ENCODE measurements at regions not wholly inside any gene's neighbourhood (a gene's known extent, or its start where the extent isn't known, plus 50 kb on each side); places are given as distances from the start of the nearest gene placed in this dataset.
"Not testable (repeated sequence)": the region's sequence is repeated elsewhere in the genome, so short reads cannot be mapped to it uniquely, and the experiment has no call there.

DNA sequence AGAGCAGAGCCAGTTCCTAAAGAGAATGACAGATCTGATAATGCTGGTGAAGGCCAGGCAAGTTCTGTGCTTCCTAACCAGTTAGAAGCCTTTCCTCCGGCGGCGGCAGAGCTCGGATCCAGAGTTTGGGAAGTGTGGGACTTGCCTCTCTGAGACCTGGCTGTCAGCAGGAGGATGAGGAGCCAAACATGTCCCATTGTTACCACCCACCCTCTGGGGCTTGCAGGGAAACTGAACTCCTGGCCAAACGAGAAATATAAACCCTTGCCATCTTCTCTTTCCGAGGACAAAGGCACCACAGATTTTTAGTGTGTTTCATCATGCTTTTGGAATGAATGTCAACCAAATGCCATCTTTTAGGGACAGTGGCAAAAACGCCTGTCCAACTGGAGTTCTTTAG is 80.2 kb upstream of the SMURF2 start:
- no peak overlapping the region for H3K4me3 ChIP-seq (ENCODE audit: low read depth, low read length)
- DNase-seq (ENCODE audit: low read depth): no peak
- TF ChIP-seq, protein P1, sequence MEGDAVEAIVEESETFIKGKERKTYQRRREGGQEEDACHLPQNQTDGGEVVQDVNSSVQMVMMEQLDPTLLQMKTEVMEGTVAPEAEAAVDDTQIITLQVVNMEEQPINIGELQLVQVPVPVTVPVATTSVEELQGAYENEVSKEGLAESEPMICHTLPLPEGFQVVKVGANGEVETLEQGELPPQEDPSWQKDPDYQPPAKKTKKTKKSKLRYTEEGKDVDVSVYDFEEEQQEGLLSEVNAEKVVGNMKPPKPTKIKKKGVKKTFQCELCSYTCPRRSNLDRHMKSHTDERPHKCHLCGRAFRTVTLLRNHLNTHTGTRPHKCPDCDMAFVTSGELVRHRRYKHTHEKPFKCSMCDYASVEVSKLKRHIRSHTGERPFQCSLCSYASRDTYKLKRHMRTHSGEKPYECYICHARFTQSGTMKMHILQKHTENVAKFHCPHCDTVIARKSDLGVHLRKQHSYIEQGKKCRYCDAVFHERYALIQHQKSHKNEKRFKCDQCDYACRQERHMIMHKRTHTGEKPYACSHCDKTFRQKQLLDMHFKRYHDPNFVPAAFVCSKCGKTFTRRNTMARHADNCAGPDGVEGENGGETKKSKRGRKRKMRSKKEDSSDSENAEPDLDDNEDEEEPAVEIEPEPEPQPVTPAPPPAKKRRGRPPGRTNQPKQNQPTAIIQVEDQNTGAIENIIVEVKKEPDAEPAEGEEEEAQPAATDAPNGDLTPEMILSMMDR (conservative IDR thresholded peaks at IDR 0.05; ENCODE audit: low read depth, low read length): no peak

DNA sequence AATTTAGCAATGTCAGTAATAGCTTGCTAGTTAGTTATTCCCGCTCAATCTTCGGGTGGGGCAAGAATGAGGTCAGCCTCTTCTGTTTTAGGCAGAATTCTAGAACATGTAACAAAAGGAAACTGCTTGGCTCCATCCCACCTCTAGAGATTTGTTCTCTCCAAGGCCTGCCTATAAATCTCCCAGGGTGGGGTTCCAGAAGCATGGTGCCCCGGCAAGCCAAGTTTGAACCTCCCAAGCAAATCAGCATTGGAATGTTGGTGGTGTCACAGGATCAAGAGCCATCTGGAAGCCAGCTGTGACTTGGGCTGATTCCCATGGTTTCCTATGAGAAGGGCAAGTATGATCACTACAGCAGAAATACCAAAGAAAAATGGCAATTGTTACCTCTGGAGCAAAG is 79.8 kb upstream of the SMURF2 start:
- not testable (repeated sequence) for DNase-seq (ENCODE audit: low read depth); H3K4me3 ChIP-seq (ENCODE audit: low read depth, low read length)

DNA sequence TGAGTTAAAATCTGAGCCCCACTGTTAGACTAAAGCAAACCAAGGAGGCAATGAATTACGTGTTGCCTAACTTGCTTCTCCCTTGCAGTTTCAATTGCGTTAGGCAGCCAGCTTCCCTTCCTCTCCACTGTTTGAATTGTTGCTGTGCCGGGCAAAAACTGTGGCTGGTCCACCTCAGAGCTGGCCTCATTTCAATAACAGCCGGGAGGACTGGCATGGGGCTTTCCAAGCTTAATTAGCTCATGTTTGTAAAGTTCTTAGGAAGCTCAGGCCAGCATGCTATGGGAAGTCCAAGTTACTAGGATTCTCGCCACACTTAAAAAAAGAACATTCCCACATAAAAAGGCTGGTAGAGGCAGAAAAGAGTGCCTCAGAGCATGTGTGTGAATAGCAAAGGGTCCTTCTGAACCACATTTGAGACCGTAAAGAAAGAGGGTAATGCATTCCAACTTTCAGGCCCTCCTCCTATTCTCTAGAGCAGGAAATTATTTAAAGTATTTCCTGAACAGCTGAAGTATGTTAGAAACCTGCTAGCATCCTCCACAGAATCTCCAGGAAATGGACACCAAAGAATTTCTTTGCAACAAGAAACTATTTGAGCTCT is 79.0 kb upstream of the SMURF2 start:
- DNase-seq (ENCODE audit: low read depth): no peak
- TF ChIP-seq, protein P1 (conservative IDR thresholded peaks at IDR 0.05; ENCODE audit: low read depth, low read length): no peak

DNA sequence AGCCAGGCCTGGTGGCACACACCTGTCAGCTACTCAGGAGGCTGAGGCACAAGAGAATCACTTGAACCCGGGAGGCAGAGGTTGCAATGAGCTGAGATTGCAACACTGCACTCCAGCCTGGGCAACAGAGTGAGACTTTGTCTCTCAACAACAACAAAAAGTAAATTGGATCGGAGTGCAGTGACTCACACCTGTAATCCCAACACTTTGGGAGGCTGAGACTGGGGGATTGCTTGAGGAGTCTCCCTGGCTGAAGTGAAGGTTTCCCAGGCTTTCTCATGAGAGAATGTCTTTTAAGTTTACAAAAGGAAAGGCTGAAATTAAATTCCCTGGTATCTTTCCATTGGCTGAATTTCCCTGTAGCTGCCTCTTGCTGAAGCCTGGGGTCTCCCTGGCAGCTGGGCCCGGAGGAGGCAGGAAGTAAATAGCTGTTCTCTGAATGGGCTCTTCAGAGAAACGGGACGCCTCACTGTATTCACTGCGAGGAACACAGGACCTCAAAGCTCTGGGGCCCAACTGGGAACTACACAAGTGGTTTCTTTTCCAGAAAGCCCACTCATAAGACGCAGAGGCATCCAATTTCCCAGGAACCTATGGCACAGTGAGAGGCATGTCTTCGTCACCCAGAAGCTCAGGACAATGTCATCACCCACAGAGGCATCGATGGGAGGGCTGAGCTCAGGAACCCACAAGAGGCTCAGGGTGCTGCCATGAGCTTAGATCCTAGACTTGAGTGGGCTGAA is 77.4 kb upstream of the SMURF2 start:
- DNase-seq (ENCODE audit: low read depth): no peak
- TF ChIP-seq, protein P1 (conservative IDR thresholded peaks at IDR 0.05; ENCODE audit: low read depth, low read length): no peak
- H3K4me3 ChIP-seq (ENCODE audit: low read depth, low read length): no peak overlapping the region

More for the DNA sequence above, 79.0 kb upstream of the SMURF2 start:
- no peak overlapping the region for H3K4me3 ChIP-seq (ENCODE audit: low read depth, low read length)

DNA sequence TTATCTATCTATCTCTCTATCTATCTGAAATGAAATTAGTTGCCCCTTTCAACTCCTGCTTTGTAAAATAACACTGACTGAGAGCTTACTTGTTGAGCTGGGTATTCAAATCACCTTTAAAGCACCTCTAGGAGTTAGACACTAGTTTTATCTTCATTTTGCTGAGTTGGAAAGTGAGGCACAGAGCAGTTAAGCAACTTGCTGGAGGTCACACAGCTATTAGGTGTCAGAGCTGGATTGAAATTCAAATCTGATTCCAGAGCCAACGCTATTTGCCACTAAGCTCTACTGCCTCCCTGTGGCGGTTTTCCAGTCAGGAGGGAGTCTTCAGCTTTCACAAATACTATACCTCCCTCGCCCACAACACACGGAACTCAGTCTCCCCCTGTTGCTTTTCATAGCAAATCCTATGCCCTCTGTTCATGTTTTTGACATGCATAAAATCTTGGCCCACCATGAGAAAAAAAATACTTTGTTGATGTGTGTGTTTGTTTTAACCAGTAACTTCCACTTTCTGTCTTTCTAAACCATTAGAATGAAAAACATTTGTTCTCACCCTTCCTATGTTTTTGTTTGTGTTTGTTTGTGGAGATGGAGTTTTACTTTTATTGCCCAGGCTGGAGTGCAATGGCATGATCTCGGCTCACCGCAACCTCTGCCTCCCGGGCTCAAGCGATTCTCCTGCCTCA is 74.8 kb upstream of the SMURF2 start:
- TF ChIP-seq, protein P1 (conservative IDR thresholded peaks at IDR 0.05; ENCODE audit: low read depth, low read length): peak; percentile 72
- no peak overlapping the region for H3K4me3 ChIP-seq (ENCODE audit: low read depth, low read length)
- no peak for DNase-seq (ENCODE audit: low read depth)

DNA sequence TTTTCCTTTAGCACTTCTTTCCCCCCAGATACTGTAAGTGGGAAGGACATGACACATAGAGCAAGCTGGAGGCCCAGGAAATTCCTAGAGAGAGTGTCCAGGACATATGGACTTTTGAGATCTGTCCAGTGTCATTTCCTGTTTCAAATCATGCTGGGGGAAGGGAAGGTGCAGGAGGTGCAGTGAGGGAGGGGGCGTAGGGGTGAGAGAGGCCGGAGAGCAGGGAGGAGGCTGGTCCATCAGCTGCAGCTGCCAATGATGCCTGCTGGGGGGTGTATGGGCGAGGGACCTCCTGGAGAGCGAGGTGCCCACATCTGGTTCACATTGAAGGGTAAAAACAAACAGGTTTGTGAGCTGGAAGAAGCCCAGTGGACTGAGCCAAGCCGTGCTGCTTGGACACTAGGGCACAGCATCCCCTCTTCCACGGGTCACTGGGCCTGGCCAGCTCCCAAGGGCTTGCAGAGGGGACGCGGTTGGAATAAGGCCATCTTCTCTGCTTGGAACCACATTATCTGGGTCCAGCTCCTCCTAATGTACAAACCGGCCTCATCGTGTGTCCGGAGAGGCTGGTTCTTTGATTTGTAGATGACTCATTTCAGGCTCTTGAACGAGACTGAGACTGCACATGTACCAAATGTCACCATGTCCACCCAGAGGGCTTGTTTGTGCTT is 70.4 kb upstream of the SMURF2 start:
- no peak for DNase-seq (ENCODE audit: low read depth)
- H3K4me3 ChIP-seq (ENCODE audit: low read depth, low read length): no peak overlapping the region
- TF ChIP-seq, protein P1 (conservative IDR thresholded peaks at IDR 0.05; ENCODE audit: low read depth, low read length): no peak

DNA sequence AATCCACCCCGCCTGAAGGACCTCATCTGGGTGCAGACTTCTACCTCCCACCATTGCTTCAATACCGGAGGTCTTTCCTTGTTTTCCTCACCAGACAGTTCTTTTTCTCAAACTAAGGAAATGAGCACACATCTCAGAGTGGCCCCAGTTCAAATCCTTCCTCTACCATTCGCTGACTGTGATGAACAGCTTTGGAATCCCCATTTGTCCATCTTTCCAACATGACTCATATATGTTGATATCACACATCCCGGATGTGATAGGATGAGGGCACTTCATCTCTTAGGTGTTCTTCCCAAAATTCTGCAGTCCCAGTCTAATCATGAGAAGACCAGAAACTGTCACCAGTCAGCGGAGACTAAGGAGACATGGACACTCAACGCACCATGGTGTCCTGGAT is 67.9 kb upstream of the SMURF2 start:
- H3K4me3 ChIP-seq (ENCODE audit: low read depth, low read length); DNase-seq (ENCODE audit: low read depth): not testable (repeated sequence)
